PC-9 (cell line): ENCODE measurements at regions not wholly inside any gene's neighbourhood (a gene's known extent, or its start where the extent isn't known, plus 50 kb on each side); places are given as distances from the start of the nearest gene placed in this dataset.

Experiments used
- BruUV-seq: library from RNA; stranded (reverse); fragments of 400-500 nt; replicated peaks from 2 replicates; lab custom pipeline; 2021; lab: Mats Ljungman, UMichigan
- CTCF ChIA-PET: fragments of 300-600 bp; sonication (Branson Sonifier 250); formaldehyde crosslinking; loops from one replicate; lab custom pipeline; 2022; ENCODE audit warnings: antibody characterized with exemption; lab: Charles Lee
- POLR2A ChIA-PET: fragments of 300-600 bp; sonication (Branson Sonifier 250); formaldehyde crosslinking; loops from one replicate; lab custom pipeline; 2022; ENCODE audit warnings: antibody characterized with exemption; ENCODE audit not compliant: unreplicated experiment; lab: Charles Lee
- DNase-seq, 2 experiments: peaks; one replicate each; pipeline versions ENCODE4 v3.0.0 to v3.0.0-alpha.2; 2015 to 2022; ENCODE audit warnings: mixed read lengths in 1 of 2
- H2AFZ ChIP-seq: fragments of 200-600 bp; sonication (generic); 2 replicates; pipeline ENCODE4 v1.8.1; 2017; ENCODE audit warnings: antibody characterized with exemption
- H3F3A ChIP-seq: fragments of 200-600 bp; sonication (generic); 2 replicates; pipeline ENCODE4 v1.8.1; 2017; ENCODE audit warnings: antibody characterized with exemption, mild to moderate bottlenecking, low read depth; ENCODE audit not compliant: insufficient read depth
- H3K27ac ChIP-seq: fragments of 200-600 bp; sonication (generic); 2 replicates; pipeline ENCODE4 v1.6.1; 2016; ENCODE audit warnings: mixed run types
- H3K27me3 ChIP-seq: fragments of 200-600 bp; sonication (generic); 2 replicates; pipeline ENCODE4 v1.6.1; 2016; ENCODE audit warnings: low read depth, mixed run types; ENCODE audit not compliant: insufficient read depth
- H3K36me3 ChIP-seq: fragments of 200-600 bp; sonication (generic); 2 replicates; pipeline ENCODE4 v1.6.1; 2016; ENCODE audit warnings: low read depth, mixed run types
- H3K4me1 ChIP-seq: fragments of 200-600 bp; sonication (generic); replicated peaks from 2 replicates; pipeline ENCODE4 v1.6.1; 2016; ENCODE audit warnings: mixed run types; ENCODE audit not compliant: insufficient read depth
- H3K4me2 ChIP-seq: fragments of 200-600 bp; sonication (generic); 2 replicates; pipeline ENCODE4 v1.6.1; 2017; ENCODE audit warnings: mixed run types
- H3K4me3 ChIP-seq: fragments of 200-600 bp; sonication (generic); 2 replicates; pipeline ENCODE4 v1.6.1; 2016; ENCODE audit warnings: mixed run types
- H3K79me2 ChIP-seq: fragments of 200-600 bp; sonication (generic); 2 replicates; pipeline ENCODE4 v1.6.1; 2017; ENCODE audit warnings: low read depth, mixed run types
- H3K9me2 ChIP-seq: fragments of 200-600 bp; sonication (generic); 2 replicates; pipeline ENCODE4 v1.8.1; 2017; ENCODE audit warnings: mild to moderate bottlenecking; ENCODE audit not compliant: insufficient read depth
- H3K9me3 ChIP-seq: fragments of 200-600 bp; sonication (generic); 2 replicates; pipeline ENCODE4 v1.8.1; 2016; ENCODE audit warnings: low read depth; ENCODE audit not compliant: insufficient read depth
- H4K20me1 ChIP-seq: fragments of 200-600 bp; sonication (generic); 2 replicates; pipeline ENCODE4 v1.8.1; 2017; ENCODE audit not compliant: insufficient read depth
- CTCF ChIP-seq: fragments of 200-600 bp; sonication (generic); conservative IDR thresholded peaks from 2 replicates; pipeline ENCODE4 v1.6.1; 2017; ENCODE audit warnings: mixed run types, antibody characterized with exemption, mild to moderate bottlenecking, moderate library complexity
- EZH2 ChIP-seq: fragments of 200-600 bp; sonication (generic); IDR thresholded peaks from 2 replicates; pipeline ENCODE4 v1.8.0; 2017; ENCODE audit warnings: antibody characterized with exemption, low read depth
- intact Hi-C: fragments of 100-400 bp; cut with micrococcal nuclease; formaldehyde crosslinking; loops from one replicate; pipeline ENCODE4 v1.10.0; 2022; ENCODE audit not compliant: unreplicated experiment

- no peaks in the 10 kb centered on the region for H4K20me1 ChIP-seq
- no peak for DNase-seq
- H3K79me2 ChIP-seq: no peaks in the 10 kb centered on the region
- no peak overlapping the region for H3K4me3 ChIP-seq
- POLR2A ChIA-PET: no interaction called here
- no peak overlapping the region for H3K27ac ChIP-seq
- no peaks in the 10 kb centered on the region for H3K9me2 ChIP-seq
- no peak overlapping the region for H3K4me2 ChIP-seq
- H3K27me3 ChIP-seq: peaks cover 100% of the 10 kb centered on the region
- no peaks in the 10 kb centered on the region for H3K4me1 ChIP-seq
- CTCF ChIA-PET: no interaction called here
- H2AFZ ChIP-seq: no peak overlapping the region
- no peak for TF ChIP-seq CTCF
- no peak for TF ChIP-seq EZH2
- intact Hi-C loops: no loop called here
- H3F3A ChIP-seq: no peaks in the 10 kb centered on the region
- no peaks in the 10 kb centered on the region for H3K9me3 ChIP-seq
- no peaks in the 10 kb centered on the region for H3K36me3 ChIP-seq
- no TSS peak for BruUV-seq
These were observed 1524.9 kb downstream of the BRD1 start for GRCh38 chr22:48302657-48303368.

DNA sequence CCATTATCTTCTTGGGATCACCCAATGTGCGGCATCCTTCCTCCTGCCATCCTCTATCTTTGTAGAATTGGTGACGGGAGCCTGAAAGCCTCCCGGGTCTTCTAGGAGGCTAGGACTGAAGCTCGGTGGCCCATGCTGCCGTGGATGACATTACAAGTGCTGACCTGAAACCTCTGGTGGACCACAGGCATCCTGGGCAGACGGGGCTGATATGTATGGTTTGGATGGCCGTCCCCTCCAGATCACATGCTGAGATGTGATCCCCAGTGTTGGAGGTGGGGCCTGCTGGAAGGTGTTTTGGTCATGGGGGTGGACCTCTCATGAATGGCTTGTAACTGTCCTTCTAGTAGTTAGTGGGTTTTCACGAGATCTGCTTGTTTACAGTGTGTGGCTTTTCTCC, 1525.8 kb downstream of the BRD1 start:
- CTCF ChIA-PET: no interaction called here
- H3K27me3 ChIP-seq: peaks cover 99% of the 10 kb centered on the region
- H3F3A ChIP-seq: no peaks in the 10 kb centered on the region
- no peak for DNase-seq
- H3K36me3 ChIP-seq: no peaks in the 10 kb centered on the region
- H3K4me1 ChIP-seq: no peaks in the 10 kb centered on the region
- POLR2A ChIA-PET: no interaction called here
- TF ChIP-seq EZH2 (no peak), CTCF (no peak)
- no peaks in the 10 kb centered on the region for H3K79me2 ChIP-seq
- no TSS peak for BruUV-seq
- no peak overlapping the region for H2AFZ ChIP-seq
- intact Hi-C loops: no loop called here
- H3K27ac ChIP-seq: no peak overlapping the region
- H3K9me3 ChIP-seq: no peaks in the 10 kb centered on the region
- no peak overlapping the region for H3K4me2 ChIP-seq
- no peak overlapping the region for H3K4me3 ChIP-seq
- no peaks in the 10 kb centered on the region for H3K9me2 ChIP-seq
- H4K20me1 ChIP-seq: no peaks in the 10 kb centered on the region

- Histone ChIP-seq H3K36me3 (no peaks in the 10 kb centered on the region), H2AFZ (no peak overlapping the region), H3K9me2 (no peaks in the 10 kb centered on the region), H4K20me1 (no peaks in the 10 kb centered on the region), H3K79me2 (no peaks in the 10 kb centered on the region), H3K4me1 (no peaks in the 10 kb centered on the region), H3F3A (no peaks in the 10 kb centered on the region), H3K27ac (no peak overlapping the region), H3K27me3 (peaks cover 99% of the 10 kb centered on the region), H3K9me3 (no peaks in the 10 kb centered on the region), H3K4me2 (no peak overlapping the region), H3K4me3 (no peak overlapping the region)
- CTCF ChIA-PET: no interaction called here
- no TSS peak for BruUV-seq
- TF ChIP-seq CTCF (no peak), EZH2 (no peak)
- DNase-seq: no peak
- POLR2A ChIA-PET: no interaction called here
- intact Hi-C loops: no loop called here
These were observed 1526.3 kb downstream of the BRD1 start for GRCh38 chr22:48301421-48301820.
